Heart left ventricle (tissue), 13 donors: ENCODE measurements at regions not wholly inside any gene's neighbourhood (a gene's known extent, or its start where the extent isn't known, plus 50 kb on each side); places are given as distances from the start of the nearest gene placed in this dataset.

Source experiments
- CTCF ChIP-seq, 12 donors: fragments of 200-600 bp; sonication (generic) in 4 of 12; IDR thresholded peaks; one replicate each; pipeline versions ENCODE4 v1.5.0 to v1.8.0; 2018 to 2022; ENCODE audit warnings: antibody characterized with exemption in 12 of 12, mild to moderate bottlenecking in 5 of 12
- POLR2A ChIP-seq, 2 donors: fragments of 450-650 bp; IDR thresholded peaks; one replicate each; pipeline ENCODE4 v1.6.1; 2017; ENCODE audit warnings: antibody characterized with exemption in 2 of 2, mild to moderate bottlenecking in 2 of 2, moderate library complexity in 2 of 2
- donor health status: ischemic (EF 13 %, LVEDD 7.1; RV severe dilation, severe dysfunction).
- donor health status: DM: no; HTN: yes; CAD: no.
- donor health status: DM: no; HTN: no; CAD: no.
- donor health status: ischemic (EF 25% LVEDD 6.9; RV normal size, moderate dysfunction).
- donor health status: ischemic (EF 25% LVEDD 5.7; RV mildly dilated, moderate dysfunction).
- donor health status: ischemic (EF 35%, LVEDD 5.7; RV mildly dilated, moderate dysfunction).
- donor health status: nonischemic (EF 11% LVEDD 7.7; RV severe dilation, severe dysfunction).
- donor health status: DM: yes; HTN: yes; CAD: no.
- donor health status: PGD.
- donor health status: ischemic (EF 29% LVEDD 5.4; RV normal size, mild dysfunction).
- donor health status: nonischemic (EF 23%, LVEDD 6.1; RV moderate dilation, normal function).

GRCh38 chr2:39515897-39516346 lies 78.8 kb upstream of the MAP4K3 start:
- TF ChIP-seq CTCF (IDR thresholded peaks at IDR 0.05) = no peak
- TF ChIP-seq POLR2A (IDR thresholded peaks at IDR 0.05) = no peak
